Brain microvascular endothelial cell (primary cell): ENCODE measurements at regions not wholly inside any gene's neighbourhood (a gene's known extent, or its start where the extent isn't known, plus 50 kb on each side); places are given as distances from the start of the nearest gene placed in this dataset.

Experiments
- DNase-seq: peaks from one replicate; pipeline ENCODE4 v3.0.0-alpha.2; 2020
- H3K27ac ChIP-seq: fragments of 250-450 bp; sonication (Bioruptor Pico); 2 replicates; pipeline ENCODE4 v1.5.1; 2020; ENCODE audit warnings: mild to moderate bottlenecking, moderate library complexity
- H3K27me3 ChIP-seq: fragments of 250-450 bp; sonication (Bioruptor Pico); replicated peaks from 2 replicates; pipeline ENCODE4 v1.5.1; 2020; ENCODE audit warnings: mild to moderate bottlenecking
- H3K36me3 ChIP-seq: fragments of 250-450 bp; sonication (Bioruptor Pico); replicated peaks from 2 replicates; pipeline ENCODE4 v1.5.1; 2020; ENCODE audit warnings: mild to moderate bottlenecking
- H3K4me3 ChIP-seq: 2 replicates; pipeline ENCODE4 v1.5.1; 2011; ENCODE audit warnings: low read depth, mild to moderate bottlenecking, control low read depth, low read length, moderate library complexity
- CTCF ChIP-seq: IDR thresholded peaks from 2 replicates; pipeline ENCODE4 v1.5.1; 2011; ENCODE audit warnings: low read depth, mild to moderate bottlenecking, moderate library complexity, low read length, control low read depth, inconsistent platforms; ENCODE audit errors: missing control alignments
- in situ Hi-C: cut with HindIII; loops from 2 replicates; pipeline ENCODE4 v1.10.0; 2017; ENCODE audit warnings: low sequenced_read_pairs, low pct_ligation_motif_present

- no peaks in the 10 kb centered on the region for H3K27me3 ChIP-seq
- H3K4me3 ChIP-seq = no peak overlapping the region
- in situ Hi-C loops = no loop called here
- H3K27ac ChIP-seq = no peak overlapping the region
- H3K36me3 ChIP-seq = no peaks in the 10 kb centered on the region
- no peak for DNase-seq
- no peak for TF ChIP-seq CTCF
These were observed 141.0 kb downstream of the FOXD2 start for GRCh38 chr1:47578721-47579419.

DNA sequence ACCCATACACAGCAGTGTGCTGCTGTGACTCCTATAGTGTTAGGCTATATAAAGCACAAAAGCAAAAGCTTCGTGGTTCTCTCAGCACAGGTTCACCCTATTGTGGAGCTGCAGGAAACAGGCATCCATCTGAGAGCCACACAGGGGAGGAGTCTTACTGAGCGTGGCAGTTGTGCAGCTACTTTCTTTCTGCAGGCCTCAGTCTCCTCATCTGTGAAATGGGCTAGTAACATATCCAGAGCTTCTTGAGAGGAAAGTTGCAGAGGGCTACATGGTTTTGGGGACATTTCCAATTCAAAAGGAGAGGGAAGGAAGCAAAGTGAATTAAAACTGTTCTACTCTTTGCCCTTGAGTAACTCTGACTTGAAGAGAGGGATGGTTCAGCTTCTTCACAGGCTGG is 142.0 kb downstream of the FOXD2 start:
- H3K27ac ChIP-seq = no peak overlapping the region
- in situ Hi-C loops = no loop called here
- H3K27me3 ChIP-seq = no peaks in the 10 kb centered on the region
- no peak for TF ChIP-seq CTCF
- no peaks in the 10 kb centered on the region for H3K36me3 ChIP-seq
- no peak for DNase-seq
- H3K4me3 ChIP-seq = no peak overlapping the region

GRCh38 chr1:47580451-47580995 is 142.7 kb downstream of the FOXD2 start:
- H3K27ac ChIP-seq = no peak overlapping the region
- in situ Hi-C loops = no loop called here
- no peak for TF ChIP-seq CTCF

DNA sequence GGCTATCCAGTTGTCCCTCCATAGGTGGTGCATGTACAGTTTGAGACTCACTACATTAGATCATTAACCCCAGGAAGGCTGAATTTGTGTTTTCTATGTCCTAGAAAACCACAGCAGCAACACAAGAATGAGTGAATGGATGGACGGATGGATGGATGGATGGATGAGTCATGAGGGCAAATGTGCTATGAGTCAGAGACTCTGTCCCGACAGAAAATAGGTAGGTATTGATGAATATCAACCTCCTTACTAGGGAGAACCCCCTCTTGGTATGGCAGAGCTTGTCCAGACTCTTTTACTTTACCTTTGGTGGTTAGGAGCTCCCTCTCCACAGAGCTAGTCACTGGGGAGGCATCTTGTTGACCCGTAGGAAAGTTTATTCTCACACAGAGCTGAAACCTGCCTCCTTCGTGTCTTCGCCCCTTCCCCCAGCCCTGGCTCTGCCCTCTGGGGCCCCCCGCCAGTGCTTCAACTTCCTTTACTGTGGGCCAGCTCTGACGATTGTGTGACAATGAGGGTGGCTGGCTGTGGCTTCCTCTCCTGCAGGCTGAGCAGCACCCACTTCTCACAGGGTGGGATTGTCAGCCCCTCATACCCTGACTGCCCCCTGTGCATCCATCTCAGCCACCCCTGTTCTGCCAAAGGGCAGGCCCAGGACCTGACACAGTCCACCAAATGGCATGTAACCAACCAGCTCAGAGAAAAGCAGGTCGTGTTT is 145.2 kb downstream of the FOXD2 start:
- in situ Hi-C loops = no loop called here
- no peak overlapping the region for H3K27ac ChIP-seq
- no peak overlapping the region for H3K4me3 ChIP-seq
- TF ChIP-seq CTCF = no peak
- H3K27me3 ChIP-seq = no peaks in the 10 kb centered on the region
- H3K36me3 ChIP-seq = no peaks in the 10 kb centered on the region
- peak; percentile 31 for DNase-seq

More at GRCh38 chr1:47580451-47580995, 142.7 kb downstream of the FOXD2 start:
- no peaks in the 10 kb centered on the region for H3K36me3 ChIP-seq
- no peaks in the 10 kb centered on the region for H3K27me3 ChIP-seq
- H3K4me3 ChIP-seq = no peak overlapping the region
- DNase-seq = no peak

DNA sequence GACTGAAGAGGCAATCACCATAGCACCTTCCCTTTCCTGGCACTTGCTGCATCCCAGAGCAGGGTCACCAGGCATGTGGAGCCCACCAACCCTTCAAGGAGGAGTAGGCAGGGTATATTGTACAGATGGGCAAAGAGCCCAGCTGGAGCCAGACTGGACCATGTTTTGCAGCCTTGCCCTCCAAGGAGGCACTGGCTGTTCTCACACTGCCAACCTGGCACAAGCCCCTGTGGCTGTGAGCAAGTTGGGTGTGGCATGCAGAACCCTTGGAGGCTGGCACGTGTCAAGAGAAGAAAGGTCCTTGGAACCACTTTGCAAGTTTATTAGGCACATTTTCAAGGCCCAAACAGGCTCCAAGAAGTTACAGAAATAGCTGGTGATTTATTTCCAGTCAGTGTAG is 146.4 kb downstream of the FOXD2 start:
- in situ Hi-C loops = no loop called here
- DNase-seq = no peak
- Histone ChIP-seq H3K27ac (no peak overlapping the region), H3K36me3 (no peaks in the 10 kb centered on the region), H3K4me3 (no peak overlapping the region), H3K27me3 (no peaks in the 10 kb centered on the region)
- TF ChIP-seq CTCF = no peak
